ENCODE measurements at regions not wholly inside any gene's neighbourhood (a gene's known extent, or its start where the extent isn't known, plus 50 kb on each side); places are given as distances from the start of the nearest gene placed in this dataset.

DNA sequence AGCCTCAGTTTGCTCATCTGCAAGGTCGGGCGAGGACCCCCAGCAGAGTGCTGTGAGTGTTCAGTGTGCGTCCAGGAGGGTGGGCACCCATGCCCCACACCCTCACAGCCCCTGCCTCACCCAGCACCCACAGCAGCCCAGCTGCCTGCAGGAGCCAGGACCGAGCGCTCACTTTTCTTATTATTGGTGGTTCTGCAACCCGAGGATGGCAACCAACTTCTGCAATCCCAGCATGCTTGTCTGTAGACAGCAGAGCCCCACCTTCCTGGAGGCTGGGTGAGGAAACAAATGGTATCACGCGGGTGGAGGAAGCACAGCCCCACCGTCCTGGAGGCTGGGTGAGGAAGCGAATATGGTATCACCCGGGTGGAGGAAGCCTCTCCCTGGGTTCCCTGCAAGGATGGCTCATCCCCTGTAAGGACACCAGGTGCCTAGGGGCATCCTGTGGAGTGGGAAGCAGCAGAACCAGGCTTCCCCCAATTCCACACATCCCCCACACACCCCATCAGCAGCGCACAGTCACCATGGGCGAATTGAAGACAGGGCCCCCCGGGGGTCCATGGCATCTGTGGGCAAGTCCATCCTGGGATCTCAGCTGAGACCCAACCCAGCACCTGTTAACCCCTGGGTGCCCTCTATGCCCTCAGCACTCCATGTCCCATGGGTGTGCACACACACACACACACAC lies 220.5 kb upstream of the RAB6C start:
- H3K4me2 ChIP-seq (ENCODE audit: insufficient read depth, low read length) = peak overlapping the region; percentile 36
- H3K4me3 ChIP-seq (ENCODE audit: insufficient read depth, low read length) = peak overlapping the region; percentile 39
- no peak overlapping the region for H2AFZ ChIP-seq (ENCODE audit: low read length)

DNA sequence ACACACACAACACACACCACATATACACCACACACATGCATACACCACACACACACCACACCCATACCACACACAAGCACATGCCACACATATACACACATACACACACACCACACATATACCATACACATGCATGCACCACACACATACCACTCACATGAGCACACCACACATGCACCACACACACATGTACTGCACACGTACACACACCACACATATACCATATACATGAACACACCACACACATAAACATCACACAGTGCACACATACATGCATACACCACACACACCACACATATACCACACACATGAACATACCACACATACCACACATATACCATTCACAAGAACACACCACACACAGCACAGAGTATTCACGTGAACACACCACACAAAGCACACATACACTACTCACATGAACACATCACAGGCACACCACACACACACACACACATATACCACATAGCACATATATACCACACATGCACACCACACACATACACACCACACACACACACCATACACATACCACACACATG lies 219.9 kb upstream of the RAB6C start:
- Histone ChIP-seq H3K9me3 (ENCODE audit: low read depth, low read length) (no peaks in the 10 kb centered on the region), H2AFZ (ENCODE audit: low read length) (no peak overlapping the region), H3K27me3 (ENCODE audit: insufficient read depth, low read length) (no peaks in the 10 kb centered on the region)

More for the DNA sequence above, 220.5 kb upstream of the RAB6C start:
- Histone ChIP-seq H3K27me3 (ENCODE audit: insufficient read depth, low read length) (no peaks in the 10 kb centered on the region), H3K4me1 (ENCODE audit: insufficient read depth, low read length) (no peaks in the 10 kb centered on the region), H3K79me2 (ENCODE audit: insufficient read depth, low read length) (no peaks in the 10 kb centered on the region), H3K36me3 (ENCODE audit: insufficient read depth, low read length) (no peaks in the 10 kb centered on the region), H3K27ac (ENCODE audit: low read depth, low read length) (no peak overlapping the region), H3K9me3 (ENCODE audit: low read depth, low read length) (no peaks in the 10 kb centered on the region), H4K20me1 (ENCODE audit: insufficient read depth, low read length) (no peaks in the 10 kb centered on the region)
- TF ChIP-seq, protein P1, sequence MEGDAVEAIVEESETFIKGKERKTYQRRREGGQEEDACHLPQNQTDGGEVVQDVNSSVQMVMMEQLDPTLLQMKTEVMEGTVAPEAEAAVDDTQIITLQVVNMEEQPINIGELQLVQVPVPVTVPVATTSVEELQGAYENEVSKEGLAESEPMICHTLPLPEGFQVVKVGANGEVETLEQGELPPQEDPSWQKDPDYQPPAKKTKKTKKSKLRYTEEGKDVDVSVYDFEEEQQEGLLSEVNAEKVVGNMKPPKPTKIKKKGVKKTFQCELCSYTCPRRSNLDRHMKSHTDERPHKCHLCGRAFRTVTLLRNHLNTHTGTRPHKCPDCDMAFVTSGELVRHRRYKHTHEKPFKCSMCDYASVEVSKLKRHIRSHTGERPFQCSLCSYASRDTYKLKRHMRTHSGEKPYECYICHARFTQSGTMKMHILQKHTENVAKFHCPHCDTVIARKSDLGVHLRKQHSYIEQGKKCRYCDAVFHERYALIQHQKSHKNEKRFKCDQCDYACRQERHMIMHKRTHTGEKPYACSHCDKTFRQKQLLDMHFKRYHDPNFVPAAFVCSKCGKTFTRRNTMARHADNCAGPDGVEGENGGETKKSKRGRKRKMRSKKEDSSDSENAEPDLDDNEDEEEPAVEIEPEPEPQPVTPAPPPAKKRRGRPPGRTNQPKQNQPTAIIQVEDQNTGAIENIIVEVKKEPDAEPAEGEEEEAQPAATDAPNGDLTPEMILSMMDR (IDR thresholded peaks at IDR 0.05; ENCODE audit: extremely low read depth, low read depth, low read length) = no peak
- DNase-seq (ENCODE audit: insufficient read length, low spot score, missing footprints) = no peak

DNA sequence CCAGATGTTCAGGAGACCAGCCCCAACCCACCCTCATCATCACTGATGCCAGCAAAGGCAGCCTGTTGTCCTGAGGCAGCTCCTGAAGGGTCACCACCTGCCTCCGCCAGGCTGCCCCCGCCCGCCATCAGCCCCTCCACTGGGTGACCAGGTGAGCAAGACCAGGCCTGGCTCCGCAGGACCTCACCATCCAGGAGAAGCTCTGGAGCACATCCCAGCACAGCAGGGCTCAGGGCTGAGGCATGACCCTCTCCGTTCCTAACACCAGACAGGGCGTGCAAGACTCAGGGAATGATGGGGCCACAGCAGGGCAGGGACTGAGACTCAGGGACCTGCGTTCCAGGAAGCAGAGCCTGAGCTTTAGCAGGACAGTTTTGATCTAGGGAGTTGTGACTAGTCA lies 218.8 kb upstream of the RAB6C start:
- H3K27ac ChIP-seq (ENCODE audit: low read depth, low read length) = no peak overlapping the region
- H3K9me3 ChIP-seq (ENCODE audit: low read depth, low read length) = no peaks in the 10 kb centered on the region
- no peaks in the 10 kb centered on the region for H3K27me3 ChIP-seq (ENCODE audit: insufficient read depth, low read length)
- no peaks in the 10 kb centered on the region for H3K79me2 ChIP-seq (ENCODE audit: insufficient read depth, low read length)
- no peak overlapping the region for H2AFZ ChIP-seq (ENCODE audit: low read length)
- no peak for DNase-seq (ENCODE audit: insufficient read length, low spot score, missing footprints)
- H3K4me1 ChIP-seq (ENCODE audit: insufficient read depth, low read length) = no peaks in the 10 kb centered on the region
- no peaks in the 10 kb centered on the region for H4K20me1 ChIP-seq (ENCODE audit: insufficient read depth, low read length)
- H3K36me3 ChIP-seq (ENCODE audit: insufficient read depth, low read length) = no peaks in the 10 kb centered on the region
- no peak overlapping the region for H3K4me2 ChIP-seq (ENCODE audit: insufficient read depth, low read length)
- no peak overlapping the region for H3K4me3 ChIP-seq (ENCODE audit: insufficient read depth, low read length)
- TF ChIP-seq, protein P1 (IDR thresholded peaks at IDR 0.05; ENCODE audit: extremely low read depth, low read depth, low read length) = no peak

More for the DNA sequence above, 219.9 kb upstream of the RAB6C start:
- H3K4me2 ChIP-seq (ENCODE audit: insufficient read depth, low read length) = no peak overlapping the region
- TF ChIP-seq, protein P1 (IDR thresholded peaks at IDR 0.05; ENCODE audit: extremely low read depth, low read depth, low read length) = no peak
- H3K79me2 ChIP-seq (ENCODE audit: insufficient read depth, low read length) = no peaks in the 10 kb centered on the region
- no peaks in the 10 kb centered on the region for H4K20me1 ChIP-seq (ENCODE audit: insufficient read depth, low read length)
- no peaks in the 10 kb centered on the region for H3K4me1 ChIP-seq (ENCODE audit: insufficient read depth, low read length)
- H3K27ac ChIP-seq (ENCODE audit: low read depth, low read length) = no peak overlapping the region
- H3K36me3 ChIP-seq (ENCODE audit: insufficient read depth, low read length) = no peaks in the 10 kb centered on the region
- H3K4me3 ChIP-seq (ENCODE audit: insufficient read depth, low read length) = no peak overlapping the region
- DNase-seq (ENCODE audit: insufficient read length, low spot score, missing footprints) = no peak

DNA sequence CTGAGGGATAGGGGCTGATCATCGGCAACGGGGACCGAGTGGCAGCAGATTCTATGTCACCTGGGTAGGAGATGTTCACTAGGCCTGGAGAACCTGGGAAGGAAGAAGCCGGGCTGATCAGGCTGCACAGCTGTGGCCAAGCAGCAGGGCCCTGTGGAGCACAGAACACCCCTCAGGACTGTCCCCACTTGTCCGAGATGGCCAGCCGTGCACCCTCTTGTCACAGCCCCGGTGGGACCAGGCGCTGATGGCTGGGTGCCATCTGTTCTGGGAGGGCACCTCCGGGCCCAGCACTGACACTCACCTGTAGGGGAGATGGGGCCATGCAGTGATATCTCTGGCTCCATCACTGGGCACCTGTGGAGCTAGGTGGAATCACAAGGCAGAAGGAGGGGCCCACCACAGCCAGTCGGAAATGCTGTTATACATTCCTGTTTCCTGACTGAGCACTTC lies 217.9 kb upstream of the RAB6C start:
- Histone ChIP-seq H3K27me3 (ENCODE audit: insufficient read depth, low read length) (no peaks in the 10 kb centered on the region), H4K20me1 (ENCODE audit: insufficient read depth, low read length) (no peaks in the 10 kb centered on the region), H3K36me3 (ENCODE audit: insufficient read depth, low read length) (no peaks in the 10 kb centered on the region), H3K4me3 (ENCODE audit: insufficient read depth, low read length) (no peak overlapping the region), H3K4me1 (ENCODE audit: insufficient read depth, low read length) (no peaks in the 10 kb centered on the region), H2AFZ (ENCODE audit: low read length) (no peak overlapping the region), H3K79me2 (ENCODE audit: insufficient read depth, low read length) (no peaks in the 10 kb centered on the region), H3K9me3 (ENCODE audit: low read depth, low read length) (no peaks in the 10 kb centered on the region), H3K4me2 (ENCODE audit: insufficient read depth, low read length) (no peak overlapping the region), H3K27ac (ENCODE audit: low read depth, low read length) (no peak overlapping the region)
- no peak for DNase-seq (ENCODE audit: insufficient read length, low spot score, missing footprints)
- TF ChIP-seq, protein P1 (IDR thresholded peaks at IDR 0.05; ENCODE audit: extremely low read depth, low read depth, low read length) = no peak
